ENCODE measurements at regions not wholly inside any gene's neighbourhood (a gene's known extent, or its start where the extent isn't known, plus 50 kb on each side); places are given as distances from the start of the nearest gene placed in this dataset.

GRCh38 chr4:57333684-57334083, 223.5 kb upstream of the IGFBP7 start:
- H3K79me2 ChIP-seq (ENCODE audit: insufficient read depth, low read length), result no peaks in the 10 kb centered on the region
- no peaks in the 10 kb centered on the region for H3K79me1 ChIP-seq (ENCODE audit: insufficient read depth, low read depth, low read length, poor library complexity, severe bottlenecking)
- H2AFZ ChIP-seq (ENCODE audit: low read length), result no peak overlapping the region
- H3K27ac ChIP-seq (ENCODE audit: insufficient read length, low read depth, low read length), result no peak overlapping the region
- no peak overlapping the region for H2BK12ac ChIP-seq (ENCODE audit: insufficient read length, low read depth, low read length)
- H3K9me3 Mint-ChIP-seq, result no peaks in the 10 kb centered on the region
- TF ChIP-seq CTCF (conservative IDR thresholded peaks at IDR 0.05), result no peak
- H2AK5ac ChIP-seq (ENCODE audit: insufficient read length, low read length), result no peak overlapping the region
- no peak for DNase-seq
- no peak overlapping the region for H3K18ac ChIP-seq (ENCODE audit: insufficient read length, low read depth, low read length)
- no peak overlapping the region for H2BK20ac ChIP-seq (ENCODE audit: low read depth, low read length, poor library complexity, severe bottlenecking)
- no peak overlapping the region for H2BK15ac ChIP-seq (ENCODE audit: low read depth, low read length)
- H4K5ac ChIP-seq (ENCODE audit: insufficient read length, low read depth, low read length), result no peak overlapping the region
- H3K56ac ChIP-seq (ENCODE audit: insufficient read length, low read depth, low read length), result no peak overlapping the region
- no peaks in the 10 kb centered on the region for H4K20me1 ChIP-seq (ENCODE audit: control insufficient read depth, insufficient read depth, insufficient read length)
- no peaks in the 10 kb centered on the region; a peak in 1 of 7 replicates for H3K36me3 Mint-ChIP-seq (ENCODE audit: insufficient read depth in 1 of 3, low read depth in 3 of 3)
- H3K4me1 Mint-ChIP-seq, result no peaks in the 10 kb centered on the region
- no peaks in the 10 kb centered on the region for H3K4me1 ChIP-seq (ENCODE audit: insufficient read depth, low read length)
- no peak overlapping the region for H3K14ac ChIP-seq (ENCODE audit: insufficient read depth, low read length)
- H4K91ac ChIP-seq (ENCODE audit: insufficient read length, low read depth, low read length), result no peak overlapping the region
- no peaks in the 10 kb centered on the region for H3K27me3 Mint-ChIP-seq (ENCODE audit: low read depth)
- no peak overlapping the region for H3K27ac Mint-ChIP-seq
- no peak overlapping the region for H3K4me3 Mint-ChIP-seq
- H3K9me3 ChIP-seq (ENCODE audit: control insufficient read depth, low read depth, low read length), result no peaks in the 10 kb centered on the region
- no CpG with 5 or more reads among the region's 5 CpGs for WGBS (ENCODE audit: extremely low coverage, insufficient read length, low lambda C conversion rate)
- no peak overlapping the region for H3T11ph ChIP-seq (ENCODE audit: low read length)
- no peak overlapping the region for H4K8ac ChIP-seq (replicated peaks; ENCODE audit: insufficient read length, low read depth, low read length)
- H3K4ac ChIP-seq (ENCODE audit: low read depth, low read length), result no peak overlapping the region
- no peak overlapping the region for H2BK5ac ChIP-seq (ENCODE audit: insufficient read length, low read length)
- no peak overlapping the region for H3K4me2 ChIP-seq (ENCODE audit: insufficient read depth, insufficient read length, low read length)
- no peaks in the 10 kb centered on the region for H3K23me2 ChIP-seq (ENCODE audit: insufficient read length, low read depth, low read length, poor library complexity, severe bottlenecking)
- no peak overlapping the region for H3K23ac ChIP-seq (ENCODE audit: insufficient read length, low read depth, low read length)
- no peak overlapping the region for H3K9ac ChIP-seq (ENCODE audit: extremely low read depth, insufficient read length, low read length)
- H3K27me3 ChIP-seq (ENCODE audit: insufficient read depth, low read length), result no peaks in the 10 kb centered on the region
- no peak overlapping the region for H2BK120ac ChIP-seq (ENCODE audit: low read depth, low read length, poor library complexity, severe bottlenecking)
